Gastroesophageal sphincter (tissue), 3 donors: ENCODE measurements at regions not wholly inside any gene's neighbourhood (a gene's known extent, or its start where the extent isn't known, plus 50 kb on each side); places are given as distances from the start of the nearest gene placed in this dataset.

ENCODE experiments used
- CTCF ChIP-seq, 4 experiments: fragments of 200-600 bp in 2 of 4; fragments of 450-650 bp in 2 of 4; sonication (generic) in 1 of 4; IDR thresholded peaks; one replicate each; pipeline ENCODE4 v1.5.1; 2017 to 2019; ENCODE audit warnings: antibody characterized with exemption in 4 of 4, mild to moderate bottlenecking in 2 of 4, moderate library complexity in 2 of 4
- EP300 ChIP-seq: sonication (generic); formaldehyde crosslinking; IDR thresholded peaks from one replicate; pipeline ENCODE4 v1.6.1; 2017; ENCODE audit warnings: antibody characterized with exemption, mild to moderate bottlenecking
- POLR2A ChIP-seq, 2 donors: fragments of 450-650 bp; IDR thresholded peaks; one replicate each; pipeline ENCODE4 v1.6.1; 2017; ENCODE audit warnings: antibody characterized with exemption in 2 of 2, mild to moderate bottlenecking in 2 of 2, moderate library complexity in 1 of 2
- POLR2AphosphoS5 ChIP-seq: sonication (generic); formaldehyde crosslinking; IDR thresholded peaks from one replicate; pipeline ENCODE4 v1.6.1; 2017; ENCODE audit warnings: antibody characterized with exemption

GRCh38 chr6:22696481-22696880 lies 127.1 kb downstream of the HDGFL1 start:
- TF ChIP-seq CTCF (IDR thresholded peaks at IDR 0.05) (no peak), POLR2AphosphoS5 (no peak), EP300 (no peak), POLR2A (IDR thresholded peaks at IDR 0.05) (no peak)
